H1 (cell line): ENCODE measurements at regions not wholly inside any gene's neighbourhood (a gene's known extent, or its start where the extent isn't known, plus 50 kb on each side); places are given as distances from the start of the nearest gene placed in this dataset.

ENCODE experiments used
- CTCF ChIA-PET: fragments of 300-600 bp; sonication (Branson Sonifier 250); formaldehyde crosslinking; loops from one replicate; lab custom pipeline; 2021; ENCODE audit not compliant: partially characterized antibody; lab: Charles Lee
- POLR2A ChIA-PET: fragments of 300-600 bp; sonication (Branson Sonifier 250); formaldehyde crosslinking; loops from one replicate; lab custom pipeline; 2021; ENCODE audit warnings: inconsistent platforms; ENCODE audit not compliant: partially characterized antibody; lab: Charles Lee
- DNase-seq, 2 experiments: peaks; one replicate each; pipeline versions ENCODE4 v3.0.0 to v3.0.0-alpha.2; 2010 to 2022; ENCODE audit warnings: low spot score in 2 of 2, low read depth in 1 of 2, mixed read lengths in 1 of 2
- FAIRE-seq: peaks from 2 replicates; lab custom pipeline; 2011; peaks lifted over from hg19 to GRCh38; lab: Jason Lieb, UNC
- H2AFZ ChIP-seq: 2 replicates; pipeline ENCODE4 v1.8.1; 2012; ENCODE audit warnings: low read length, inconsistent platforms
- H2AK5ac ChIP-seq: 2 replicates; pipeline ENCODE4 v1.6.1; 2013; ENCODE audit warnings: low read depth, low read length
- H2BK120ac ChIP-seq: replicated peaks from 2 replicates; pipeline ENCODE3; 2013; ENCODE audit warnings: low read depth, low read length, inconsistent platforms
- H2BK12ac ChIP-seq: 2 replicates; pipeline ENCODE4 v1.6.1; 2013; ENCODE audit warnings: low read depth, low read length
- H2BK15ac ChIP-seq: 2 replicates; pipeline ENCODE4 v1.6.1; 2013; ENCODE audit warnings: low read length
- H2BK20ac ChIP-seq: 2 replicates; pipeline ENCODE4 v1.6.1; 2013; ENCODE audit warnings: low read length
- H2BK5ac ChIP-seq: 2 replicates; pipeline ENCODE4 v1.6.1; 2013; ENCODE audit warnings: low read depth, low read length
- H3K14ac ChIP-seq: 2 replicates; pipeline ENCODE4 v1.6.1; 2013; ENCODE audit warnings: inconsistent platforms; ENCODE audit not compliant: insufficient read length
- H3K18ac ChIP-seq: 2 replicates; pipeline ENCODE4 v1.6.1; 2013; ENCODE audit warnings: low read length; ENCODE audit errors: extremely low read depth
- H3K23ac ChIP-seq: 2 replicates; pipeline ENCODE4 v1.6.1; 2013; ENCODE audit warnings: inconsistent platforms; ENCODE audit not compliant: insufficient read length
- H3K23me2 ChIP-seq: 2 replicates; pipeline ENCODE4 v1.6.1; 2013; ENCODE audit warnings: low read depth, low read length
- H3K27ac ChIP-seq: 2 replicates; pipeline ENCODE4 v1.6.1; 2011; ENCODE audit warnings: low read depth, low read length, inconsistent platforms
- H3K27me3 ChIP-seq, 4 experiments: replicated peaks in 1 of 4; 1 replicate in 1 of 4; 2 replicates in 3 of 4; pipeline versions ENCODE4 v1.6.1 to v1.8.1; 2011 to 2013; ENCODE audit warnings: low read length in 3 of 4, mild to moderate bottlenecking in 3 of 4, inconsistent platforms in 2 of 4, mixed read lengths in 2 of 4, moderate library complexity in 1 of 4; ENCODE audit not compliant: control insufficient read depth in 3 of 4, insufficient read depth in 3 of 4; ENCODE audit errors: extremely low read depth in 1 of 4
- H3K36me3 ChIP-seq, 4 experiments: 2 replicates each; pipeline versions ENCODE4 v1.6.1 to v1.8.1; 2011 to 2013; ENCODE audit warnings: mild to moderate bottlenecking in 4 of 4, low read length in 3 of 4, moderate library complexity in 2 of 4, control low read depth in 1 of 4, inconsistent platforms in 1 of 4; ENCODE audit not compliant: insufficient read depth in 4 of 4, control insufficient read depth in 2 of 4
- H3K4ac ChIP-seq: replicated peaks from 2 replicates; pipeline ENCODE3; 2013; ENCODE audit warnings: low read length, low read depth, mixed read lengths, inconsistent platforms; ENCODE audit not compliant: insufficient read length
- H3K4me1 ChIP-seq, 4 experiments: replicated peaks in 1 of 4; 1 replicate in 1 of 4; 2 replicates in 3 of 4; pipeline versions ENCODE4 v1.6.1 to v1.8.1; 2011 to 2013; ENCODE audit warnings: low read length in 3 of 4, inconsistent platforms in 2 of 4, mixed read lengths in 1 of 4; ENCODE audit not compliant: insufficient read depth in 4 of 4, control insufficient read depth in 3 of 4
- H3K4me2 ChIP-seq, 2 experiments: 2 replicates each; pipeline versions ENCODE4 v1.6.1 to v1.8.1; 2011 to 2013; ENCODE audit warnings: low read depth in 2 of 2, low read length in 2 of 2, control low read depth in 1 of 2, inconsistent platforms in 1 of 2, mild to moderate bottlenecking in 1 of 2; ENCODE audit not compliant: insufficient read depth in 1 of 2
- H3K4me3 ChIP-seq, 4 experiments: fragments of 200-600, 300-600 bp in 1 of 4; sonication (generic), shearing (Covaris generic), sonication (Bioruptor Twin) in 1 of 4; 2 replicates each; pipeline versions ENCODE4 v1.5.1 to v1.8.1; 2011 to 2016; ENCODE audit warnings: low read length in 4 of 4, low read depth in 3 of 4, control low read depth in 2 of 4, inconsistent platforms in 2 of 4, mild to moderate bottlenecking in 2 of 4, mixed read lengths in 1 of 4, moderate library complexity in 1 of 4; ENCODE audit not compliant: insufficient read depth in 2 of 4; ENCODE audit errors: extremely low read depth in 1 of 4
- H3K56ac ChIP-seq: replicated peaks from 2 replicates; pipeline ENCODE3; 2013; ENCODE audit warnings: low read depth, mild to moderate bottlenecking, mixed read lengths, low read length, inconsistent platforms; ENCODE audit not compliant: insufficient read length
- H3K79me1 ChIP-seq: 2 replicates; pipeline ENCODE4 v1.6.1; 2013; ENCODE audit warnings: low read depth, low read length, control low read depth
- H3K79me2 ChIP-seq, 2 experiments: 2 replicates each; pipeline versions ENCODE4 v1.6.1 to v1.8.1; 2012 to 2013; ENCODE audit warnings: low read length in 2 of 2, mild to moderate bottlenecking in 2 of 2, inconsistent platforms in 1 of 2; ENCODE audit not compliant: insufficient read depth in 2 of 2, control insufficient read depth in 1 of 2
- H3K9ac ChIP-seq, 4 experiments: replicated peaks in 1 of 4; 1 replicate in 1 of 4; 2 replicates in 3 of 4; pipeline versions ENCODE4 v1.6.1 to v1.8.1; 2011 to 2013; ENCODE audit warnings: low read depth in 3 of 4, low read length in 3 of 4, control low read depth in 2 of 4, mild to moderate bottlenecking in 2 of 4, moderate library complexity in 2 of 4, inconsistent platforms in 1 of 4; ENCODE audit errors: extremely low read depth in 1 of 4
- H3K9me3 ChIP-seq, 2 experiments: 2 replicates each; pipeline versions ENCODE4 v1.6.1 to v1.8.1; 2012 to 2013; ENCODE audit warnings: mild to moderate bottlenecking in 2 of 2, moderate library complexity in 2 of 2, control low read depth in 1 of 2, inconsistent platforms in 1 of 2, low read depth in 1 of 2, low read length in 1 of 2, mixed read lengths in 1 of 2; ENCODE audit not compliant: insufficient read depth in 2 of 2
- H4K20me1 ChIP-seq, 2 experiments: replicated peaks in 1 of 2; 2 replicates each; pipeline versions ENCODE3 to v1.8.1; 2011 to 2013; ENCODE audit warnings: inconsistent platforms in 2 of 2, low read length in 2 of 2, mild to moderate bottlenecking in 1 of 2; ENCODE audit not compliant: insufficient read depth in 2 of 2, control insufficient read depth in 1 of 2
- H4K5ac ChIP-seq: 2 replicates; pipeline ENCODE4 v1.6.1; 2013; ENCODE audit warnings: low read length, low read depth, mixed read lengths, inconsistent platforms; ENCODE audit not compliant: insufficient read length
- H4K8ac ChIP-seq: 2 replicates; pipeline ENCODE4 v1.8.0; 2013; ENCODE audit warnings: mild to moderate bottlenecking, moderate library complexity, low read length, inconsistent platforms; ENCODE audit not compliant: insufficient read depth; ENCODE audit errors: extremely low read depth
- H4K91ac ChIP-seq: replicated peaks from 2 replicates; pipeline ENCODE3; 2013; ENCODE audit warnings: low read length, mixed read lengths, inconsistent platforms; ENCODE audit not compliant: insufficient read length
- ATF2 ChIP-seq: IDR thresholded peaks from 2 replicates; pipeline ENCODE4 v1.6.1; 2012; ENCODE audit warnings: low read length, inconsistent platforms
- BRCA1 ChIP-seq: IDR thresholded peaks from 2 replicates; pipeline ENCODE4 v1.6.1; 2012; ENCODE audit warnings: low read depth, low read length, improper control_type of control experiment
- CBX5 ChIP-seq: fragments of 300-800, 300-1000 bp; sonication (generic); IDR thresholded peaks from 2 replicates; pipeline ENCODE4 v1.7.1; 2016; ENCODE audit warnings: antibody characterized with exemption, low read length, low read depth
- EZH2 ChIP-seq: fragments of 200-600 bp; sonication (generic); IDR thresholded peaks from 2 replicates; pipeline ENCODE4 v1.7.1; 2012; ENCODE audit warnings: low read depth, mild to moderate bottlenecking, moderate library complexity, low read length, inconsistent platforms; ENCODE audit not compliant: severe bottlenecking
- HDAC6 ChIP-seq: IDR thresholded peaks from one replicate; pipeline ENCODE4 v1.7.1; 2012; ENCODE audit warnings: low read depth, mild to moderate bottlenecking, inconsistent platforms, low read length, moderate library complexity
- JUND ChIP-seq: IDR thresholded peaks from 2 replicates; pipeline ENCODE4 v1.6.1; 2011; ENCODE audit warnings: mild to moderate bottlenecking, improper control_type of control experiment, low read length
- KDM1A ChIP-seq: fragments of 200-600, 300-600 bp; sonication (generic); IDR thresholded peaks from 2 replicates; pipeline ENCODE4 v1.7.1; 2016; ENCODE audit warnings: mild to moderate bottlenecking, low read length, borderline replicate concordance
- KDM5A ChIP-seq: fragments of 200-600 bp; IDR thresholded peaks from 2 replicates; pipeline ENCODE4 v1.7.1; 2012; ENCODE audit warnings: mild to moderate bottlenecking, low read length, inconsistent platforms, mixed read lengths
- POU5F1 ChIP-seq: IDR thresholded peaks from 2 replicates; pipeline ENCODE4 v1.6.1; 2011; ENCODE audit warnings: low read depth, mild to moderate bottlenecking, low read length, moderate library complexity
- RFX5 ChIP-seq: IDR thresholded peaks from 2 replicates; pipeline ENCODE4 v1.6.1; 2011; ENCODE audit warnings: low read depth, low read length, improper control_type of control experiment, borderline replicate concordance
- SAP30 ChIP-seq: fragments of 300-600 bp; sonication (generic); IDR thresholded peaks from 2 replicates; pipeline ENCODE4 v1.7.1; 2012; ENCODE audit warnings: low read length, moderate library complexity, mild to moderate bottlenecking, inconsistent platforms; ENCODE audit not compliant: insufficient read depth, insufficient replicate concordance
- SIRT6 ChIP-seq: IDR thresholded peaks from one replicate; pipeline ENCODE4 v1.7.1; 2012; ENCODE audit warnings: low read length, inconsistent platforms
- SRF ChIP-seq: IDR thresholded peaks from 2 replicates; pipeline ENCODE4 v1.6.1; 2011; ENCODE audit warnings: mild to moderate bottlenecking, low read depth, low read length, moderate library complexity
- WGBS, 2 experiments: shearing (Covaris generic) in 1 of 2; methylation state at CpG; one replicate each; pipeline versions ENCODE4 v1.1.6 to v1.1.7; 2013 to 2015; ENCODE audit warnings: low lambda C conversion rate in 2 of 2, mixed read lengths in 2 of 2, inconsistent platforms in 1 of 2, low coverage in 1 of 2, missing lambda C conversion rate in 1 of 2; ENCODE audit not compliant: insufficient replicate concordance in 2 of 2, insufficient coverage in 1 of 2, insufficient read length in 1 of 2; ENCODE audit errors: extremely low coverage in 1 of 2, missing lambda C conversion rate in 1 of 2; 5-methylcytosine and 5-hydroxymethylcytosine counted together

- Histone ChIP-seq H3K14ac (no peak overlapping the region), H3K4ac (no peak overlapping the region), H3K79me2 (no peaks in the 10 kb centered on the region), H3K56ac (no peak overlapping the region), H3K27me3 (no peaks in the 10 kb centered on the region), H2AFZ (no peak overlapping the region), H3K18ac (no peak overlapping the region), H3K27ac (no peak overlapping the region), H2BK120ac (no peak overlapping the region), H4K5ac (no peak overlapping the region), H3K79me1 (no peaks in the 10 kb centered on the region), H3K4me2 (no peak overlapping the region), H3K4me3 (no peak overlapping the region), H3K9ac (no peak overlapping the region), H2BK12ac (peak overlapping the region; percentile 75; the same call in 1 of the 2 replicates), H2BK15ac (no peak overlapping the region), H4K8ac (no peak overlapping the region), H2AK5ac (no peak overlapping the region), H3K36me3 (no peaks in the 10 kb centered on the region), H3K9me3 (no peaks in the 10 kb centered on the region), H3K23me2 (no peaks in the 10 kb centered on the region), H2BK20ac (no peak overlapping the region), H3K23ac (no peak overlapping the region), H4K91ac (no peak overlapping the region), H2BK5ac (no peak overlapping the region), H3K4me1 (peaks cover 2 to 9% (median 5%) of the 10 kb centered on the region in 4 experiments; a peak in 4 of 7 replicates), H4K20me1 (no peaks in the 10 kb centered on the region)
- POLR2A ChIA-PET = no interaction called here
- CTCF ChIA-PET = interaction anchor here (0.6 to 1.4 kb wide), 6 partner anchors 14 to 534 kb away, joined by 3 to 4 read pairs (median 3); no protein-coding TSS in a partner anchor
- 92% methylated on average over 2 of the region's 2 CpGs; no CpG with 5 or more reads in 1 of the 2 experiments for WGBS, 2 experiments
- DNase-seq (no peak), FAIRE-seq (no peak)
- TF ChIP-seq POU5F1 (no peak), HDAC6 (no peak), EZH2 (no peak), CBX5 (no peak), SRF (no peak), BRCA1 (no peak), RFX5 (no peak), ATF2 (no peak), SAP30 (no peak), KDM5A (no peak), JUND (no peak), SIRT6 (no peak), KDM1A (no peak)
These were observed 510.3 kb upstream of the KLF4 start for GRCh38 chr9:107999890-108000289.
